Neural progenitor cell (in vitro differentiated cells): ENCODE measurements at regions not wholly inside any gene's neighbourhood (a gene's known extent, or its start where the extent isn't known, plus 50 kb on each side); places are given as distances from the start of the nearest gene placed in this dataset.
A peak's percentile ranks its signal among the peaks of the same experiment; 100 is the strongest.

Experiments
- DNase-seq: peaks from one replicate; pipeline ENCODE4 v3.0.0-alpha.2; 2016; ENCODE audit warnings: low spot score
- H2AFZ ChIP-seq: fragments of 200-600 bp; sonication (generic); replicated peaks from 2 replicates; pipeline ENCODE4 v1.6.1; 2016; ENCODE audit warnings: antibody characterized with exemption
- H3F3A ChIP-seq: fragments of 200-600 bp; sonication (generic); 2 replicates; pipeline ENCODE4 v1.6.1; 2016; ENCODE audit warnings: antibody characterized with exemption, low read depth
- H3K27ac ChIP-seq: fragments of 200-600 bp; sonication (generic); 2 replicates; pipeline ENCODE4 v1.5.1; 2016; ENCODE audit warnings: mild to moderate bottlenecking
- H3K27me3 ChIP-seq: fragments of 200-600 bp; sonication (generic); 2 replicates; pipeline ENCODE4 v1.6.1; 2016; ENCODE audit warnings: mild to moderate bottlenecking, moderate library complexity
- H3K36me3 ChIP-seq: fragments of 200-600 bp; sonication (generic); 2 replicates; pipeline ENCODE4 v1.5.1; 2016
- H3K4me1 ChIP-seq: fragments of 200-600 bp; sonication (generic); 2 replicates; pipeline ENCODE4 v1.6.1; 2016; ENCODE audit warnings: mixed run types
- H3K4me2 ChIP-seq: fragments of 200-600 bp; sonication (generic); 2 replicates; pipeline ENCODE4 v1.6.1; 2016
- H3K4me3 ChIP-seq: fragments of 200-600 bp; sonication (generic); 2 replicates; pipeline ENCODE4 v1.5.1; 2016
- H3K79me2 ChIP-seq: fragments of 200-600 bp; sonication (generic); 2 replicates; pipeline ENCODE4 v1.6.1; 2016; ENCODE audit warnings: low read depth
- H3K9ac ChIP-seq: fragments of 200-600 bp; sonication (generic); 2 replicates; pipeline ENCODE4 v1.6.1; 2016
- H3K9me3 ChIP-seq: fragments of 200-600 bp; sonication (generic); 2 replicates; pipeline ENCODE4 v1.5.1; 2016; ENCODE audit warnings: low read depth
- H4K20me1 ChIP-seq: fragments of 200-600 bp; sonication (generic); 2 replicates; pipeline ENCODE4 v1.6.1; 2016; ENCODE audit warnings: low read depth
- H3K27ac Mint-ChIP-seq: 3 replicates; pipeline ENCODE4 v1.8.0; 2021; ENCODE audit warnings: mixed read lengths
- H3K27me3 Mint-ChIP-seq: 2 replicates; pipeline ENCODE4 v1.8.0; 2022; ENCODE audit warnings: low read depth, mild to moderate bottlenecking, inconsistent platforms, moderate library complexity, mixed read lengths; ENCODE audit not compliant: insufficient read depth
- H3K36me3 Mint-ChIP-seq: 3 replicates; pipeline ENCODE4 v1.8.0; 2021; ENCODE audit warnings: mixed read lengths
- H3K4me1 Mint-ChIP-seq: 3 replicates; pipeline ENCODE4 v1.8.0; 2021; ENCODE audit warnings: mixed read lengths
- H3K4me3 Mint-ChIP-seq: 3 replicates; pipeline ENCODE4 v1.8.0; 2021; ENCODE audit warnings: mild to moderate bottlenecking, moderate library complexity, mixed read lengths
- H3K9me3 Mint-ChIP-seq: 3 replicates; pipeline ENCODE4 v1.8.0; 2020; ENCODE audit warnings: mixed read lengths
- EZH2 ChIP-seq: fragments of 200-600 bp; sonication (generic); IDR thresholded peaks from 2 replicates; pipeline ENCODE4 v1.6.1; 2017; ENCODE audit warnings: antibody characterized with exemption, mild to moderate bottlenecking, moderate library complexity
- EZH2phosphoT487 ChIP-seq: fragments of 200-600 bp; sonication (generic); IDR thresholded peaks from 2 replicates; pipeline ENCODE4 v1.6.1; 2017; ENCODE audit warnings: antibody characterized with exemption
- TF ChIP-seq, protein P1 (sequence below): fragments of 200-600 bp; sonication (generic); IDR thresholded peaks from 2 replicates; pipeline ENCODE4 v1.5.1; 2017; ENCODE audit warnings: antibody characterized with exemption, mild to moderate bottlenecking

DNA sequence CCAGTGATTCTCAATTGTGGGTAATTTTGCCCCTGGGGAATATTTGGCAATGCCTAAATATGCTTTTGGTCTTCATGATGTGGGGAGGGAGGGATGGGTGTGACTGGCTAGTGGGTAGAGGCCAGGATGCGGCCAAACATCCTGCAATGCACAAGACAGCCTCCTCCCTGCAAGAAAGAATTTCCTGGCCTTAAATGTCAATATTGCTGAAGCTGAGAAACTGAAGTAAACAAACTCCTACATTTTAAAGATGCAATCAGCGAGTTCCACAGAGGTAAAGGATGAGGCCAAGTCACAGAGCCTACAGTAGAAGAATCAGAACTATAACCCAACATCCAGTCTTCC is 272.9 kb upstream of the EPHA4 start:
- DNase-seq: no peak

DNA sequence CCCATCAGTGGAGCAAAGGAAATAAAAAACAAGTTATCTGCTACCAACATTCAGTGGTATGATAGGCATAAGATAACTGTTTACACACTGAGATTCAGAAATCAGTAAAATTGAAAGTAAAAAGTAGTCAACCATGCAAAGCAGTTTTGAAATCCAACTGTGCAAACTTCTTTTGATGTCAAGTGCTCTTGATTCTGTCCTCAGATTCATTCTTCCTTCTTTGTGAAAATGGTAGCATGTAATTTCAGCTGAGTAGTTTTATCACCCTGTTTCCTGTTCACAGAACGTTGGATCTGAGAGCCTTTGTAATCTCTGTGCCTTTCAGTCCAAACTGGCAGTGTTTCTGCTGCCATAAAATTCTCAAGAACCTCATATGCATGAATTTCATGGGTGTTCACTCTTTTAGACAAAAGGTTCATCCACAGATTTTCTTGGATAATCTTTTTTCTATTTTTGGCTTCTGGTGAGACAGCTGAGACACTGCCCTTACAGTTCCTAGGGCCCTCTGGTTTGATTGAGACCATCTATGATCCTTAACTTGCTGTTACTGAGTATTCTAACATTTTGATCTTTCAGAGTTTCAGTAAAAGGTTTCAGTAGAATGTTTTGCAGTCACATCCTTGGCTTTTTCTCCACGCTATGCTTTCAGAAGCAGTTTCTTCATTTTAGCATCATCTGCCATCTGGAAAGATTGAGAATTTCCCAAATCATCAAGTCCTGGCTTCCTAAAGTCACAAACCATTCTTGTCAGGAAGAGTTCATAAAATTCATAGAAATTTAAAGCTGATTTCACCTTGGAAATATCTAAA is 272.3 kb upstream of the EPHA4 start:
- TF ChIP-seq EZH2phosphoT487 (no peak), EZH2 (no peak)
- TF ChIP-seq, protein P1, sequence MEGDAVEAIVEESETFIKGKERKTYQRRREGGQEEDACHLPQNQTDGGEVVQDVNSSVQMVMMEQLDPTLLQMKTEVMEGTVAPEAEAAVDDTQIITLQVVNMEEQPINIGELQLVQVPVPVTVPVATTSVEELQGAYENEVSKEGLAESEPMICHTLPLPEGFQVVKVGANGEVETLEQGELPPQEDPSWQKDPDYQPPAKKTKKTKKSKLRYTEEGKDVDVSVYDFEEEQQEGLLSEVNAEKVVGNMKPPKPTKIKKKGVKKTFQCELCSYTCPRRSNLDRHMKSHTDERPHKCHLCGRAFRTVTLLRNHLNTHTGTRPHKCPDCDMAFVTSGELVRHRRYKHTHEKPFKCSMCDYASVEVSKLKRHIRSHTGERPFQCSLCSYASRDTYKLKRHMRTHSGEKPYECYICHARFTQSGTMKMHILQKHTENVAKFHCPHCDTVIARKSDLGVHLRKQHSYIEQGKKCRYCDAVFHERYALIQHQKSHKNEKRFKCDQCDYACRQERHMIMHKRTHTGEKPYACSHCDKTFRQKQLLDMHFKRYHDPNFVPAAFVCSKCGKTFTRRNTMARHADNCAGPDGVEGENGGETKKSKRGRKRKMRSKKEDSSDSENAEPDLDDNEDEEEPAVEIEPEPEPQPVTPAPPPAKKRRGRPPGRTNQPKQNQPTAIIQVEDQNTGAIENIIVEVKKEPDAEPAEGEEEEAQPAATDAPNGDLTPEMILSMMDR: no peak
- DNase-seq: no peak
- no peaks in the 10 kb centered on the region for H3K36me3 ChIP-seq
- H3K27me3 ChIP-seq: no peaks in the 10 kb centered on the region
- no peak overlapping the region for H3K4me3 ChIP-seq
- no peaks in the 10 kb centered on the region for H3K9me3 Mint-ChIP-seq
- no peaks in the 10 kb centered on the region for H3K36me3 Mint-ChIP-seq
- no peaks in the 10 kb centered on the region for H4K20me1 ChIP-seq
- H3K27me3 Mint-ChIP-seq: no peaks in the 10 kb centered on the region
- H3K9ac ChIP-seq: no peak overlapping the region
- H3K27ac Mint-ChIP-seq: peak overlapping the region; percentile 50
- no peaks in the 10 kb centered on the region for H3K79me2 ChIP-seq
- H3K4me1 ChIP-seq: no peaks in the 10 kb centered on the region
- H3K9me3 ChIP-seq: no peaks in the 10 kb centered on the region
- peak overlapping the region; percentile 12 for H2AFZ ChIP-seq
- no peaks in the 10 kb centered on the region for H3F3A ChIP-seq
- no peak overlapping the region for H3K4me2 ChIP-seq
- peaks cover 15% of the 10 kb centered on the region for H3K4me1 Mint-ChIP-seq
- H3K27ac ChIP-seq: no peak overlapping the region
- no peak overlapping the region for H3K4me3 Mint-ChIP-seq

More for the DNA sequence above, 272.9 kb upstream of the EPHA4 start:
- no peaks in the 10 kb centered on the region for H3K4me1 ChIP-seq
- H3K27me3 ChIP-seq: no peaks in the 10 kb centered on the region
- TF ChIP-seq EZH2phosphoT487 (no peak), EZH2 (no peak)
- TF ChIP-seq, protein P1: no peak
- no peaks in the 10 kb centered on the region for H3K79me2 ChIP-seq
- no peak overlapping the region for H2AFZ ChIP-seq
- no peak overlapping the region for H3K4me3 Mint-ChIP-seq
- no peaks in the 10 kb centered on the region for H3K36me3 Mint-ChIP-seq
- no peak overlapping the region for H3K9ac ChIP-seq
- no peak overlapping the region for H3K4me3 ChIP-seq
- H3K36me3 ChIP-seq: no peaks in the 10 kb centered on the region
- no peaks in the 10 kb centered on the region for H4K20me1 ChIP-seq
- H3K27ac ChIP-seq: no peak overlapping the region
- H3K27ac Mint-ChIP-seq: no peak overlapping the region
- no peaks in the 10 kb centered on the region for H3K9me3 Mint-ChIP-seq
- H3F3A ChIP-seq: no peaks in the 10 kb centered on the region
- no peak overlapping the region for H3K4me2 ChIP-seq
- H3K9me3 ChIP-seq: no peaks in the 10 kb centered on the region
- peaks cover 17% of the 10 kb centered on the region for H3K4me1 Mint-ChIP-seq
- no peaks in the 10 kb centered on the region for H3K27me3 Mint-ChIP-seq

DNA sequence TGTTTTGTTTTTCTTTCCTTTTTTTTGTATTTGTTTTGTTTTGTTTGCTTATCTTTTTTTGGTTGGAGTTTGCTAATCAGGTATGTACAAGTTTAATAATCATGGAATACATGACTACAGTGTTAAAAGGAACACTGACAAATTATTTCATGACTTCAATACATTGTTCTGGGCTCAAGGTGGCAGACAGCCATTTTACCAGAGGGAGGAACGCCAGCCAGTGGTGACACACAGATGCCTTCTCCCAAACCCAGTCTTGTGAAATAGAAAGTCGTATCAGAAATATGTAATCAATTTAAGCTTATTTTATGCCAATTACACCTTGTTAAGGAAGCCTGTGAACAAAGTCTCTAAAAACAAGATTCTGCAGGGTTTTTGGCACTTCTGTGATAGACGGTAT is 264.0 kb upstream of the EPHA4 start:
- Histone ChIP-seq H2AFZ (no peak overlapping the region), H3F3A (no peaks in the 10 kb centered on the region), H3K4me1 (no peaks in the 10 kb centered on the region), H4K20me1 (no peaks in the 10 kb centered on the region), H3K27me3 (no peaks in the 10 kb centered on the region), H3K4me3 (no peak overlapping the region), H3K27ac (no peak overlapping the region), H3K4me2 (no peak overlapping the region), H3K36me3 (no peaks in the 10 kb centered on the region), H3K9me3 (no peaks in the 10 kb centered on the region), H3K79me2 (no peaks in the 10 kb centered on the region), H3K9ac (no peak overlapping the region)
- no peak for DNase-seq
- no peaks in the 10 kb centered on the region for H3K4me1 Mint-ChIP-seq
- no peaks in the 10 kb centered on the region for H3K27me3 Mint-ChIP-seq
- H3K36me3 Mint-ChIP-seq: peaks cover 2% of the 10 kb centered on the region
- TF ChIP-seq, protein P1: no peak
- TF ChIP-seq EZH2phosphoT487: no peak
- TF ChIP-seq EZH2: no peak
- H3K27ac Mint-ChIP-seq: no peak overlapping the region
- peaks cover 2% of the 10 kb centered on the region for H3K9me3 Mint-ChIP-seq
- no peak overlapping the region for H3K4me3 Mint-ChIP-seq
